ENCODE measurements at regions not wholly inside any gene's neighbourhood (a gene's known extent, or its start where the extent isn't known, plus 50 kb on each side); places are given as distances from the start of the nearest gene placed in this dataset.
"Not testable (repeated sequence)": the region's sequence is repeated elsewhere in the genome, so short reads cannot be mapped to it uniquely, and the experiment has no call there.

DNA sequence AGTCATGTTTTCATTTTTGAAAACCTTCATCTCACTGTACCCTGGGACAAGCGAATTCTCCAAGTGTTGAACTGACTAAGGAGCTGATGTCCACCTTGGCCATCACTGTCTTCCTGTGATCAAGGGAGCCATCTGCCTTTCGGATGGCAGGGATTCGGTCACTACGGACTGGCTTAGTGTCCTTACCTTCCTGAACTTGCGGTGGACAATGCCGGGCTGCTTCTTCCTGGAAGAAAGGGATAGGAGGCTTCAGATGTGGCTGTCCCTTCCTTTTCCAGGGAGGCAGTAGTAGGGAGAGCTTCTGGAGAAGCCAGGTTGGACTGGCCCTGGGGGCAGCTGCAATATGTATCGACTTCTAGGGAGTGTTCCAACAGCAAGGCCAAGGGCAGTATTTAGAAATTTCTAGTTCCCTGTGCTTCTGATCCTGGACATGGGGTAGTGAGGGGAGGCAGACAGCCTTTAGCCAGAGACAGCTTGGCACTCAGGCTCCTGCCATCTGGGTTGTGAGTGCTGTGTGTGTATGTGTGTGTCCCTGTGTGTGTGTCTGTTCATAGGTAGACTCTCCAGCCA is 114.6 kb downstream of the IER5 start:
- no peak for DNase-seq (ENCODE audit: low spot score)

DNA sequence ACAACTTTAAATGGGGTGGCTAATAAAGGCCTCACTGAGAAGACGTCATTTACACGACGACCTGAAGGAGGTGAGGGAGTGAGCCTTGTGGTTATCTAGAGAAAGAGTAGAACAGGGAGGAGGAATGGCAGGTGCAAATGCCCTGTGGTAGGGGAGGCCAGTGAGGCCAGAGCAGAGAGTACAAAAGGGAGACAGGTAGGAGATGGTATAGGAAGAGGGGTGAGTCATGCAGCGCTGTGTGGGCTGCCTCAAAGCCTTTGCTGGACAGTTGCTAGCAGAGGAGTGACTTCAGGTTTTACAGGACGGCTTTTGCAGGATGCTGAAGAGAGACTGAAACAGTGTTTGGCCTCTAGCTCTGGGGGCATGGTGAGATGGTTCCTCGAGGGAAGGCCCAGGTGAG is 116.0 kb downstream of the IER5 start:
- DNase-seq (ENCODE audit: low spot score) = no peak

GRCh38 chr1:181205901-181206300 is 117.4 kb downstream of the IER5 start:
- no peak for DNase-seq (ENCODE audit: low spot score)

DNA sequence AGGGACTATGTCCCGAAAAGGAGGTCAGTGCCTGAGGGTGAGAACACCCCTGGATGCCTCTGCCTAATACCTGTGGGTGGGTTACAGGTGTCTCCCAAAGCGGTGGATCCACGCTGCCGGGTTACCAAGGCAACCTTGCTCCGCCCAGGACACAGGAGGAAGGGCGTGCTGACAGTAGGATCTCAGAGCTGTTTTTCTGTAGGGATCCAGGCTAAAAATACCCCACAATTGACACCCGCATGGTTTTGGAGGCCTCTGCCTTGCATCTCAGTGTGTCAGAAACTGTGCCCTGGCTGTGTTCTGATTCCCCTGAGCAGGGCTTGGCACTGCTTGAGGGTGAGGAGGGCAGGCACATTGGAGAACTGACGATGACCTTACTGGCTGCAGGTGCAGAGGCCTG is 118.0 kb downstream of the IER5 start:
- DNase-seq (ENCODE audit: low spot score) = no peak

DNA sequence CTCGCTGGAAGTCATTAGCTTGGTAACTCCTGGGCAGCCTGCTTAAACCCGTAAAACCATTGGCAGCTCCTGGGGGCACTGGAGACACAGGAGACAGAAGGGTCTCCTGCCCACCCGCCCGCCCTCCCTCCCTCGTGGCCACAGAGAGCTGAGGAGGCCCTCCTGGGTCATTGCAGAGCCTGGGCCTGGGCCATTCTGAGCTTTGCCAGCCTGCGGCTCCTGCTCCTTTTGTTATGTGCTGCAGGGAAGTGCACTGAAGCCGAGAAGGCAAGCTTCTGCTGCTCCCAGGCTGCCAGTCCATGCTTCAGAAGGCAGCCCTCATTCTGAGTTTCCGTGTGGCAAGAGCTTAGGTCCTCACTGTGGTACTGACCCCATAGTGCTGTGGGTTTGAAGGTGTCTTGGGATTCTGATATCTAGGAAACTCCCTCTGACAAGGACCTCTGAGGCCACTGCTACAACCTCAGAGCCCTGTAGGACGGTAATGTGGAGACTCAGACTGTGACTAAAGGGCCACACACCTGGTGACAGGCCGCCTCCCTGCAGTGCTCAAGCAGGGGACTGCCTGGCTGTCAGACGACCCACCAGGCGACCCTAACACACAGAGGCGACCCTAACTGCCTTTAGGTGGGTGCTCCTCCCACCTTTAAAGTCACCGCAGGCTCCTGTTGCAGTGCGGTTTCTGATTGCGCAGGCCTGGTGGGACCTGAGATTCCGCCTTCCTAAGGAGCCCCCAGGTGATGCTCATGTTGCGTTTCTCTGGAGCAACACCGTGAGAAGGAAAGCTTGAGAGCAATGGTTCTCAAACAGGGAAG is 118.7 kb downstream of the IER5 start:
- DNase-seq (ENCODE audit: low spot score) = no peak

DNA sequence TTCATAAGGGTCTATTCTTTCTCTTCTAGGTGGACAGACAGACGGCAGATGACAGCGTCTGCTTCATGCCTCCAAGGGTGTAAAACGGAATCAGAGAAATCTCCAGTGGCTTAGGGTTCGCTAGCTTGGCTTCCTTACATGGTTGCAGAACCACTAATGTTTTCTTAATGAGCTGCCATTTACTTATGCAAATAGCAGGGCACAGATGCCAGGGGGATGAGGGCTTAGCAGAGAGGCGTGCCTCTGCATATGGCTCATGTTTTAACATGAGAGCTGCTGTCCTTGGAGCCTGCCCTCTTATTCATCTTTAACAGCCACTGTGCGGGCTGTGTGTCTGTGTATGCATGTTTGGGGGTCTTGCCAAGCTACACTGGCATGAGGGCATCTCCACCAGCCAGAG is 119.6 kb downstream of the IER5 start:
- DNase-seq (ENCODE audit: low spot score) = no peak

- DNase-seq (ENCODE audit: low spot score) = no peak
These were observed 120.5 kb downstream of the IER5 start for GRCh38 chr1:181208967-181209366.

DNA sequence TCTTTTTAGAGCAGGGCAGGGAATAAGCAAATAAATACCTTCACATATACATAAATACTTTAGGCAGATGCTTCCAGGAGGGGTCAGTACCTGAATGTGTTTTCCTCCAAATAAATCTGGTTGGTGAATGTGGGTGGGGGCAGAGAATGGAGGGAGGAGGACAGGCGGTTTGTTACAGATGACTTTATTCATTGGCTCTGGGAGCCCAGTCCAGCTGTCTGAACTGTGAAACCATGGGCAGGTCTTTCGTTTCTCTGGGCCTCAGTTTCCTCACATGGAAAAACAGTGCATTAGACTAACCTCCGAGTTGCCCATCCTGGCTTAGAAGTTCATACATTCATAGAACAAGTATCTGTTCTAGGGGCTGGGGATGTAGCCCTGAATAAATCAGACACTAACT is 124.6 kb downstream of the IER5 start:
- no peak for DNase-seq (ENCODE audit: low spot score)

- no peak for DNase-seq (ENCODE audit: low spot score)
These were observed 128.1 kb downstream of the IER5 start for GRCh38 chr1:181216591-181216994.

GRCh38 chr1:181219938-181220337 is 131.4 kb downstream of the IER5 start:
- DNase-seq (ENCODE audit: low spot score) = no peak

GRCh38 chr1:181221078-181221477 is 132.6 kb downstream of the IER5 start:
- DNase-seq (ENCODE audit: low spot score) = no peak

GRCh38 chr1:181222972-181223505 is 134.5 kb downstream of the IER5 start:
- no peak for DNase-seq (ENCODE audit: low spot score)

DNA sequence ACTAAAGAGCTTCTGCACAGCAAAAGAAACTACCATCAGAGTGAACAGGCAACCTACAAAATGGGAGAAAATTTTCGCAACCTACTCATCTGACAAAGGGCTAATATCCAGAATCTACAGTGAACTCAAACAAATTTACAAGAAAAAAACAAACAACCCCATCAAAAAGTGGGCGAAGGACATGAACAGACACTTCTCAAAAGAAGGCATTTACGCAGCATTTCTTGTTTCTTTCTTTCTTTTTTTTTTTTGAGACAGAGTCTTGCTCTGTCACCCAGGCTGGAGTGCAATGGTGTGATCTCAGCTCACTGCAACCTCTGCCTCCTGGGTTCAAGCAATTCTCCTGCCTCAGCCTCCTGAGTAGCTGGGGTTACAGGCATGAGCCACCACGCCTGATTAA is 138.2 kb downstream of the IER5 start:
- not testable (repeated sequence) for DNase-seq (ENCODE audit: low spot score)

- no peak for DNase-seq (ENCODE audit: low spot score)
These were observed 150.6 kb downstream of the IER5 start for GRCh38 chr1:181239086-181239485.

DNA sequence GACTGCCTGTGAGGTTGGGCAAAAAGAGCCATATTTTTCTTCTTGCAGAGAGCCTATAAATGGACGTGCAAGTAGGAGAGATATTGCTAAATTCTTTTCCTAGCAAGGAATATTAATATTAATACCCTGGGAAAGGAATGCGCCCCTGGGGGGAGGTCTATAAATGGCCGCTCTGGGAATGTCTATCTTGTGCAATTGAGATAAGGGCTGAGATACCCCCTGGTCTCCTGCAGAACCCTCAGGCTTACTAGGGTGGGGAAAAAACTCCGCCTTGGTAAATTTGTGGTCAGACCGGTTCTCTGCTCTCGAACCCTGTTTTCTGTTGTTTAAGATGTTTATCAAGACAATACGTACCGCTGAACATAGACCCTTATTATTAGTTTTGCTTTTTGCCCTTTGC is 157.8 kb downstream of the IER5 start:
- not testable (repeated sequence) for DNase-seq (ENCODE audit: low spot score)

DNA sequence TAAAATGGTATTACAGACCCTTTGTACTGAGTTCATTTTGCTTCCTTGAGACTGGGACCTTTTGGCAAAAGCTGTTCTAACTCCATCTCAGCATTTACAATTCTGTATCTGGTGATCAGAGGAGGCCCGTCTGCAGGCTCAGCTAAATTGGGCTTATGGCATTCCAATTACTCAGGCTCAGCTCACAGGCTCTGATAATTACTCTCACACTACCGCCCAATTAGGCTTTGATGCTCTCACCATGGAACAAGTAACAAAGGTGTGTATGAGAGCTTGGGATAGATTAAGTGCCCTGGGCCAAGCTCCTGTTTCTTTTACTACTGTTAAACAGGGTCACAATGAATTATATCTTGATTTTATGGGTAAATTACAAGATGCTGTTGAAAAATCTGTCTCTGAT is 159.9 kb downstream of the IER5 start:
- DNase-seq (ENCODE audit: low spot score) = not testable (repeated sequence)

GRCh38 chr1:181249186-181249585 is 160.7 kb downstream of the IER5 start:
- no peak for DNase-seq (ENCODE audit: low spot score)

DNA sequence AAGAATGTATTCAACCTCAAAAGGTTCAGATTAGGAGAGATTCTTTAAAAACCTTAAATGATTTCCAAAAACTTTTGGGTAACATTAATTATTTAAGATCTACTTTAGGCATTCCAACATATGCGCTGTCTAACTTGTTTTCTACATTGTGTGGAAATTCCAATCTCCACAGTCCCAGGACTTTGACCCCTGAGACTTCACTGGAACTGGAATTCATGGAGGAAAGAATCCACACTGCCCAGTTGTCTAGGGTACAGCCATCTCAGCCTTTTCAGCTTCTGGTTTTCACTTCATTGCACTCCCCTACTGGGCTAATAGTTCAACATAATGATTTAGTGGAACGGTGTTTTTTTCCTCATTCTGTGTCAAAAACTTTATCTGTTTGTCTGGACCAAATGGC is 161.5 kb downstream of the IER5 start:
- no peak for DNase-seq (ENCODE audit: low spot score)

DNA sequence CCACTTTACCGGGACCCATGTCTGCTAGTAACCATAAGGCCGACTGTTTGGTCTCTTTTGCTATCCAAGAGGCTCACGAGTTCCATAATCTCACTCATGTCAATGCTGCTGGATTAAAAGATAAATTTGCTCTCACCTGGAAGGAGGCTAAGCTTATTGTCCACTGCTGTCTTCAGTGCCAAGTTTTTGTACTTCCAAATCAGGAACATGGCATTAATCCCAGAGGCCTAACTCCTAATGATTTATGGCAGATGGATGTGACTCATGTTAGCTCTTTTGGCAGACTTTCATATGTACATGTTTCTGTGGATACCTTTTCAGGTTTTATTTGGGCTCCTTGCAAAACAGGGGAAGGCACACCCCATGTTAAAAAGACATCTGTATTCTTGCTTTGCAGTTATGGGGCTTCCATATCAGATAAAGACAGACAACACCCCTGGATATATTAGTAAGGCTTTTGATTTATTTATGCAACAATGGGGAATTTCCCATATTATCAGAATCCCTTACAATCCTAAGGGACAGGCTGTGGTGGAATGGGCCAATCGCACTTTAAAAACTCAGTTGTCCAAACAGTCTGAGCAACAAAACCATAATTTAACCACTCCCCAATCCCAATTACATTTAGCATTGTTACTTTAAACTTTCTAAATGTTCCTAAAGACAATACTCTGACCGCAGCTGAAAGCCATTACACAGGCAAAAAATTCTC is 162.7 kb downstream of the IER5 start:
- no peak for DNase-seq (ENCODE audit: low spot score)

- DNase-seq (ENCODE audit: low spot score) = no peak
These were observed 163.2 kb downstream of the IER5 start for GRCh38 chr1:181251713-181252075.

GRCh38 chr1:181253601-181254000 is 165.1 kb downstream of the IER5 start:
- DNase-seq (ENCODE audit: low spot score) = not testable (repeated sequence)

DNA sequence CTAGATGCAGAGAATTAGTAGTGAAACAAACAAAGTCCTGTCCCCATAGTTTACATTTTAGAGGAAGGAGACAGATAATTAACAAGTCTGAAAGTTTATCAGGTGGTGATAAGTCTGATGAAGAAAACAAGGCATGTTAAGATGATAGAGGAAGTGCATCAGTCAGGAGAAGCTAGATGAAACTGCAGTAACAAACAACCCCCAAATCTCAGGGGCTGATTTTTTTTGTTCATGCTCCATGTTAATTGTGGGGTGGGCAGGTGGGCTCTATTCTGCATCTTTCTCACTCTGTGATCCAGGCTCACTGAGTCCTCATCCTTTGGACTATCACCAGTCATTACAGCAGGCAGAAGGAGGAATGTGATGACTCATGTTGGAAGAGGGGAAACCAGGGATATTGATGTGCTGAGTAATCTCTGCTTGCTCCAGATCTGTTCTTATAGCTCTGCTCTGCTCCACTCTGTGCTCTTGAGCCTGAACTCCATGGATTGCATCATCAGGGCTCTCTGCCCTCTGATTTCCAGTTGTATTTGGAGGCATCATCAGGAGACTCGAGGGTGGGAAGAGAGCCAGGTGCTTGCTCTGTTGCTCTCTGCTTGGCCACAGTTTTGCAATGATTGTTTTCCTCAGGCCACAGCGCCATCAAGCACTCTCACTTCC is 166.9 kb downstream of the IER5 start:
- no peak for DNase-seq (ENCODE audit: low spot score)

GRCh38 chr1:181257117-181257516 is 168.6 kb downstream of the IER5 start:
- no peak for DNase-seq (ENCODE audit: low spot score)

Data from CD4-positive, alpha-beta T cell treated with Interleukin-6 at 100 ng/mL for 8 hours (primary cell).